RWPE2 (cell line): ENCODE measurements at regions not wholly inside any gene's neighbourhood (a gene's known extent, or its start where the extent isn't known, plus 50 kb on each side); places are given as distances from the start of the nearest gene placed in this dataset.

Source experiments
- ATAC-seq: fragments of 200-7000 bp; cut with Tn5 transposase; 3 replicates; pipeline ENCODE4 v1.9.1; 2021; ENCODE audit warnings: low read depth
- DNase-seq: peaks from one replicate; pipeline ENCODE4 v3.0.0-alpha.2; 2020; ENCODE audit warnings: low spot score
- H3K27ac ChIP-seq: fragments of 450-650 bp; 2 replicates; pipeline ENCODE4 v1.5.1; 2017; ENCODE audit warnings: mild to moderate bottlenecking; ENCODE audit not compliant: poor library complexity, severe bottlenecking
- H3K27me3 ChIP-seq: fragments of 250-450 bp; sonication (Bioruptor Pico); 2 replicates; pipeline ENCODE4 v1.5.1; 2021; ENCODE audit warnings: mild to moderate bottlenecking, moderate library complexity; ENCODE audit not compliant: insufficient read depth, poor library complexity, severe bottlenecking
- H3K36me3 ChIP-seq: fragments of 250-450 bp; sonication (Bioruptor Pico); 2 replicates; pipeline ENCODE4 v1.5.1; 2020; ENCODE audit warnings: low read depth, mild to moderate bottlenecking, moderate library complexity
- H3K4me1 ChIP-seq: fragments of 250-450 bp; sonication (Bioruptor Pico); 2 replicates; pipeline ENCODE4 v1.5.1; 2021; ENCODE audit warnings: mild to moderate bottlenecking, moderate library complexity; ENCODE audit not compliant: insufficient read depth, poor library complexity, severe bottlenecking
- H3K4me3 ChIP-seq: fragments of 250-450 bp; sonication (Bioruptor Pico); 2 replicates; pipeline ENCODE4 v1.5.1; 2021; ENCODE audit warnings: mild to moderate bottlenecking, moderate library complexity; ENCODE audit not compliant: severe bottlenecking
- H3K9me3 ChIP-seq: fragments of 250-450 bp; sonication (Bioruptor Pico); 2 replicates; pipeline ENCODE4 v1.5.1; 2021; ENCODE audit warnings: mild to moderate bottlenecking, moderate library complexity; ENCODE audit not compliant: severe bottlenecking
- CTCF ChIP-seq: fragments of 450-650 bp; IDR thresholded peaks from one replicate; pipeline ENCODE4 v1.5.1; 2017; ENCODE audit warnings: mild to moderate bottlenecking, moderate library complexity; ENCODE audit not compliant: poor library complexity, severe bottlenecking

DNA sequence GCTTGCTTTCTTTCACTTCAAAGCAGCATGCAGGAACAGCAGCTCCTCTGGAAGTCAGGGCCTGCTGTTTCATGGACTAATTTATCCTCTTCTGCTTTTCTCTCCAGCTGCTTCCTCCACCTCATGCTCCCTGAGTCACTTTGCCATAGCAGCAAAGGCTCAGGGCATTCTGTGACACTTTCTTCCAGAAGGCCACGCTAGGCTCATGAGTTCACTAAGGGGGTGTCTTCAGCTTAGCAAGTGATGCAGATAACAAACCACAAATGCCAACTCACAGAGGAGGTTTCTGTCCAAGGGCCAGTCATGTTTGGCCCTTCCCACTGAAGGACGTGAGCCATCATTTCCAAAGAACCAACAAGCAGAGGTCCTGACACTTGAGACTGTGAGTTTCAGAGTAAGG is 200.2 kb downstream of the ADGRA3 start:
- DNase-seq, result no peak
- TF ChIP-seq CTCF, result no peak
- no peak overlapping the region for H3K27ac ChIP-seq
- H3K4me1 ChIP-seq, result no peaks in the 10 kb centered on the region
- H3K36me3 ChIP-seq, result no peaks in the 10 kb centered on the region
- ATAC-seq, result no peak
- no peaks in the 10 kb centered on the region for H3K27me3 ChIP-seq
- no peaks in the 10 kb centered on the region for H3K9me3 ChIP-seq
- H3K4me3 ChIP-seq, result no peak overlapping the region

GRCh38 chr4:22313976-22314375 is 201.9 kb downstream of the ADGRA3 start:
- ATAC-seq (no peak), DNase-seq (no peak)
- no peak for TF ChIP-seq CTCF
- Histone ChIP-seq H3K9me3 (no peaks in the 10 kb centered on the region), H3K27me3 (no peaks in the 10 kb centered on the region), H3K4me1 (no peaks in the 10 kb centered on the region), H3K36me3 (no peaks in the 10 kb centered on the region), H3K27ac (no peak overlapping the region), H3K4me3 (no peak overlapping the region)

DNA sequence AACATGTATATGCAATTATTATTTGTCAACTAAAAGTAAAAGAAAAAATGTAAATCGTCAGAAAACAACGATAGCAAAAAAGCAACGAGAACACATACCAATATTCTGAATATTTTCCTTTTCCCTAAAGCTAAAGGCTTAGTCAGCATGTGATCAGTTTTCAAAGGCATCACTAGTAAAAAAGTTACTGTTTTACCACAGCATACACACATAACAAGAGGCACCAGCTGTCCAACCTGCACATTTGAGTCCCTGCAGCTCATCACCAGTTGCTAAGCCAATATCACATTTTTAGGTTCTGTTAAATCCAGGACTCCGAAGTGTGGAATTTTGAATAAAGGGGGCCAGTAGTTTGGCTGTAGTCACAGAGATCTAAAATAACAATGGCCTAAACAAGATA is 203.8 kb downstream of the ADGRA3 start:
- no peaks in the 10 kb centered on the region for H3K36me3 ChIP-seq
- ATAC-seq (no peak), DNase-seq (no peak)
- H3K27me3 ChIP-seq, result no peaks in the 10 kb centered on the region
- H3K9me3 ChIP-seq, result no peaks in the 10 kb centered on the region
- H3K27ac ChIP-seq, result no peak overlapping the region
- no peak overlapping the region for H3K4me3 ChIP-seq
- no peaks in the 10 kb centered on the region for H3K4me1 ChIP-seq
- no peak for TF ChIP-seq CTCF

DNA sequence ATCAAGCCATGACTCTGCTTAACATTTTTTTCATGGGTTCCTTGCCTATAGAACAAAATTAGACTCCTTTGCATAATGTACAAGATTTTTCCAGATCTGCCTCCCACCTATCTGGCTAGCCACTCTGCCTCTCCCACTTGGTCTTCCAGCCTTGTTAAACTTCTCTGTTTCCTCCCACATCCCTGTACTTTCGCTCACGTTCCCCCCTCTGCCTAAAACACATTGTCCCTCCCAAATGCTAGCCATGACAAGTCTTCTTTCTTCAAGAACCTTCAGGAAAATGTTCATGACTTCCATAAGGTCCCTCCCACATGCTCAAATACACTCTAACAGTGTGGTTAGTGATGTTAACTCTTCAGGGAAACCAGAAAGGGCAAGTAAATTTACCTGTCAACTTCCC is 214.6 kb downstream of the ADGRA3 start:
- H3K9me3 ChIP-seq, result no peaks in the 10 kb centered on the region
- DNase-seq, result no peak
- H3K27ac ChIP-seq, result no peak overlapping the region
- H3K27me3 ChIP-seq, result no peaks in the 10 kb centered on the region
- TF ChIP-seq CTCF, result no peak
- no peaks in the 10 kb centered on the region for H3K4me1 ChIP-seq
- no peak overlapping the region for H3K4me3 ChIP-seq
- no peak for ATAC-seq
- no peaks in the 10 kb centered on the region for H3K36me3 ChIP-seq

DNA sequence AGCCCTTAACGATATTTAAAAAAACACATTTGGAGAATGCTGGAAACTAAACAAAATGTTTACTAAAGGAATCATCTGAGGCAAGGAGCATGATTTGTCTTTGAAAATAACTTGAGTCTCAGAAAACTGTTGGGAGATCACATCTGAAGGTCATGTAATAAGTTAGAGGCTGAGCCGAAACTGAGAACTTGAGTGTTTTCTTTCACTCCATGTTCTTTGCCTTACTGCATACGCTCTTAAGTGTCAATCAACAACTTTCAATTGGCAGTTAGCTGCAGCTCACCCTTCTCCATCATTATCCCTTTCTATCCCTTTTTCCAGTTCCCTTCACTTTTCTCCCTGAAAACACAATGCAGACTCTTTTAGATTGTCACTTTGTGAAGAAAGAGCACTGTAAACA is 216.2 kb downstream of the ADGRA3 start:
- Histone ChIP-seq H3K9me3 (no peaks in the 10 kb centered on the region), H3K36me3 (no peaks in the 10 kb centered on the region), H3K4me3 (no peak overlapping the region), H3K4me1 (no peaks in the 10 kb centered on the region), H3K27me3 (no peaks in the 10 kb centered on the region), H3K27ac (no peak overlapping the region)
- no peak for TF ChIP-seq CTCF
- DNase-seq (no peak), ATAC-seq (no peak)
